NCI-H510A (cell line): ENCODE measurements at regions not wholly inside any gene's neighbourhood (a gene's known extent, or its start where the extent isn't known, plus 50 kb on each side); places are given as distances from the start of the nearest gene placed in this dataset.
"Not testable (repeated sequence)": the region's sequence is repeated elsewhere in the genome, so short reads cannot be mapped to it uniquely, and the experiment has no call there.

Experiments
- DNase-seq: peaks from one replicate; lab custom pipeline; 2025; lab: John Stamatoyannopoulos, UW

DNA sequence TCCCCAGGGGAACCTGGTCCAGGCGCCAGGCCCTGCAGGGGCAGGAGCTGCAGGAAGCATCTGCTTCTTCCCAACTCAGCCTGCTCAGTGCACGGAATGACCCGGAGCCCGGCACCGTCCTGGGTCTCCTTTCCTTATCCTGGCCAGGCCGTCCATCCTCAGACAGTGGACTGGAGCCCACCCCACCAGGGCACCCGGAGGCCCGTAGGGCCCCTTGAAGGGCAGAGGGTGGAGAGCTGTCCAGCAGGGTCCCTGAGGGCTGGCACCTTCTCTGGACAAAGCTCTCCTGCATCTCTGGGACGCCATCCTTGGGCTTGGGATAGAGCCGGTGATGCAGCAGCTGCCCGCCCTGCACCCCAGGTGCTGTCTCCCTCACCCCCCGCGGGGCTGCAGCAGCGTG, 207.9 kb downstream of the TMEM121 start:
- not testable (repeated sequence) for DNase-seq

DNA sequence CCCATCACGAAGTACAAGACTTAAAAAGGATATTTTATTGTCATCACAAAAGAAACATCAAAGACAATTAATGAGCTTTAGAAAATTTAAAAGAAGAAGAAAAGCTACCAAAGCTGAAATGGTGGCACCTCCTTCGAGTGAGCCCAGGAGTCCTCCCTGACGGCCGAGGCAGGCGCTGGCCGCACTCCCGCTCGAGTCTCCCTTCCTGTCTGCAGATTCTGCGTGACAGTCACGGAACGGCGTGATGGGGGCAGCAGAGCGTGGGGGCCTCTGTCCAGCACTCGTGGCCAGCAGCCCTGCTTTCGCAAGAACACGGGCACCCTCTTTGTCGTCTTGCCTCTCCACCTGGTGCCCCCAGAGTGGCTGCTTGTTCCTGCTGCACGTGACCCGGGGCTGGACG, 209.9 kb downstream of the TMEM121 start:
- DNase-seq = not testable (repeated sequence)

DNA sequence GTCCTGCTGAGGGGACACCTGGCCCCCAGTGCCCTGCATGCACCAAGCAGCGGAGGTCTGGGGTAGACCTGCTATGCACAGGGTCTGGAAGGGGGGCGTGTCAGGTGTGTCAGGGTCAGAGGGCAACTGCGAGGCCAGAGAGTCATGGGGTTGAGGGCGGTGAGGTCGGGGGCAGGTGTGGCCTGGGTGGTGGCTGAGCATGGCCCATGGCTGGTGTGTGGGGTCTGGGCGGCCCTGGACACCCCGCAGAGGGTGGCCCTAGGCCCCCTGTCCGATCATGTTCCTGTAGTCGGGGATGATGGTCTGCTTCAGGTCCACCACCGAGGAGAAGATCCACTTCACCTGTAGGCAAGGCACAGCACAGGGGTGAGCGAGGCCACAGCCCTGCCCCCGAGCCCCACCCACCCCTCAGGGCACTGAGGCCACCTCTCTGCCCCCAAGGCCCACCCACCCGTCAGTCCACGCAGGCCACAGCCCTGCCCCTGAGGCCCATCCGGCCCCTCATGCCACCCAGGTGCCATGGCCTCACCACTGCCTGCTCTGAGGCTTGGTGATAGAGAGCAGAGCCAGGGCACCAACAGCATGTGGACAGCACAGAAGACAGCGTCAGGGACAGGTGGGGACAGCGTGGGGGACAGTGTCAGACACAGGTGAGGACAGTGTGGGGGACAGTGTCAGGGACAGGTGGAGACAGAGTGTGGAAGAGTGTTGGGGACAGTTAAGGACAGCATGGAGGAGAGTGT, 211.3 kb downstream of the TMEM121 start:
- no peak for DNase-seq

DNA sequence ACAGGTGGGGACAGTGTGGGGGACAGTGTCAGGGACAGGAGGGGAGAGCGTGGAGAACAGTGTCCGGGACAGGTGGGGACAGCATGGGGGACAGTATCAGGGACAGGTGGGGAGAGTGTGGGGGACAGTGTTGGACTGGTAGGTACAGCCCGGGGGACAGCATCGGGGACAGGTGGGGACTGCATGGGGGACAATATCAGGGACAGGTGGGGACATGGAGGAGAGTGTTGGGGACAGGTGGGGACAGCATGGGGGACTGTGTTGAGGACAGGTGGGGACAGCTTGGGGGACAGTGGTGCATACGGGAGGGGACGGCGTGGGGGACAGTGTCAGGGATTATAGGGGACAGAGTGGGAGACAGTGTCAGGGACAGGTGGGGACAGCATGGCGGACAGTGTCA, 212.3 kb downstream of the TMEM121 start:
- DNase-seq = no peak

DNA sequence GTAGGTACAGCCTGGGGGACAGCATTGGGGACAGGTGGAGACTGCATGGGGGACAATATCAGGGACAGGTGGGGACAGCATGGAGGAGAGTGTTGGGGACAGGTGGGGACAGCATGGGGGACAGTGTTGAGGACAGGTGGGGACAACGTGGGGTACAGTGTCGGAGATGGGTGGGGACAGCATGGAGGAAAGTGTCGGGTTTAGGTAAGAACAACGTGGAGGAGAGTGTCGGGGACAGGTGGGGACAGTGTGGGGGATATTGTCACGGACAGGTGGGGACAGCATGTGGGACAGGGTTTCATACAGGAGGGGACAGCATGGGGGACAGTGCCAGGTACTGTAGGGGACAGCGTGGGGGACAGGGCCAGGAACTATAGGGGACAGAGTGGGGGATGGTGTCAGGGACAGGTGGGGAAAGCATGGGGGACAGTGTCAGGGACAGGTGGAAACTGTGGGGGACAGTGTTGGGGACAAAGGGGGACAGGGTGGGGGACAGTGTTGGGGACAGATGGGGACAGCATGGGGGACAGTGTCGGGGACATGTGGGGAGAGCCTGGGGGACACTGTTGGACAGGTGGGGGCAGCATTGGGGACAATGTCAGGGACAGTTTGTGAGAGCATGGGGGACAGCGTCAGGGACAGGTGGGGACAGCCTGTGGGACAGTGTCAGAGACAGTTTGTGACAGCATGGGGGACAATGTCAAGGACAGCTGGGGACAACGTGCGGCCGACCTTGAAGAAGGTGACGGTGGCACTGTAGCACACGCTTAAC, 213.1 kb downstream of the TMEM121 start:
- DNase-seq = no peak

DNA sequence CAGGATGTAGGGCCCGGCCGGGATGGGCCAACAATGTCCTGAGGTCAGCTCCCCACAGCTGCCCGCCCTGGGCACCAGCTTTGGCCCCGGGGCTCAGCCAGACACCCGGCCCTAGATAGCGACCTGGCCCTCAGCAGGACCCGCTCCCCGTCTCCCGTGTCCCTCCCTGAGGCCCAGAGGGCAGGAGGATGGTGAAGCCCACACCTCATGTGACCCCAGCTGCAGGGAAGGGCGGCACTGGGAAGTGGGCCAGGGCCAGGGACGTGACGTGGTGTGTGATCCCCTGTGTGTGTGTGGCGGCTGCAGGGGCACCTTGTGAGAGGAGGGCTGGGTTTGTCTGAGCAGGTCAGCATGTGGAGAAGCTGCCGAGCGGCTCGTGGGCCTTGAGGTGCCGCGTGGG, 213.9 kb downstream of the TMEM121 start:
- DNase-seq = not testable (repeated sequence)

DNA sequence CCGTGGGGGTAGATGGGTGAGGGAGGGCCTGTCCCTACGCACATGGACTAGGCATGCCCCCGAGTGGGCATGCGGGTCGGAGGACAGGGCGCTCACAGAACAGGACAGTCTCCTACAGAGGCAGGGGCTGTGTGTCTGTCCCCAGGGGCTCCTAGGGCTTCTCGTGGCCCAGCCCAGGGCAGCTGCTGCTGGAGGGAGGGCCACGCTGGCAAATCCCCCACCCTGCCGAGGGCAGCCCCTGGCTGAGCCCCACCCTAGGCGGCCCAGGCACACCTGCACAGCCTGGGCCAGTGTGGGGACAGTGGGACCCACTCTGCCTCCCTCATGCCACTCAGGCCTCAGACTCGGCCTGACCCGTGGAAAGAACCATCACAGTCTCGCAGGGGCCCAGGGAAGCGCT, 214.6 kb downstream of the TMEM121 start:
- not testable (repeated sequence) for DNase-seq

DNA sequence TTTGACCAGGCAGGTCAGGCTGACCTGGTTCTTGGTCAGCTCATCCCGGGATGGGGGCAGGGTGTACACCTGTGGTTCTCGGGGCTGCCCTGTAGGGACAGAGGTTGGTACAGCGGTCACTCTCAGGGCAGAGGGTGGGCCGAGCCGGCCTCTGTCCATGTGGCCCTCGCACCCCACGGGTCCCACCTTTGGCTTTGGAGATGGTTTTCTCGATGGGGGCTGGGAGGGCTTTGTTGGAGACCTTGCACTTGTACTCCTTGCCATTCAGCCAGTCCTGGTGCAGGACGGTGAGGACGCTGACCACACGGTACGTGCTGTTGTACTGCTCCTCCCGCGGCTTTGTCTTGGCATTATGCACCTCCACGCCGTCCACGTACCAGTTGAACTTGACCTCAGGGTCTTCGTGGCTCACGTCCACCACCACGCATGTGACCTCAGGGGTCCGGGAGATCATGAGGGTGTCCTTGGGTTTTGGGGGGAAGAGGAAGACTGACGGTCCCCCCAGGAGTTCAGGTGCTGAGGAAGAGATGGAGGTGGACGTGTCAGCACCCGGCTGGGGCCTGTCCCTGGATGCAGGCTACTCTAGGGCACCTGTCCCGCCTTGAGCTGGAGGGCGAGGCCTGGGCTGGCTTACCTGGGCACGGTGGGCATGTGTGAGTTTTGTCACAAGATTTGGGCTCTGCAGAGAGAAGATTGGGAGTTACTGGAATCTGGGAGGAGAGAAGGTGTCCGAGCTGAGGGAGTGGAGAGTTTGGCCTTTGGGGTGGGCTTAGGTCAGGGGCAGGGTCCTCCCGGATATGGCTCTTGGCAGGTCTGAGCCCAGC, 215.5 kb downstream of the TMEM121 start:
- not testable (repeated sequence) for DNase-seq

DNA sequence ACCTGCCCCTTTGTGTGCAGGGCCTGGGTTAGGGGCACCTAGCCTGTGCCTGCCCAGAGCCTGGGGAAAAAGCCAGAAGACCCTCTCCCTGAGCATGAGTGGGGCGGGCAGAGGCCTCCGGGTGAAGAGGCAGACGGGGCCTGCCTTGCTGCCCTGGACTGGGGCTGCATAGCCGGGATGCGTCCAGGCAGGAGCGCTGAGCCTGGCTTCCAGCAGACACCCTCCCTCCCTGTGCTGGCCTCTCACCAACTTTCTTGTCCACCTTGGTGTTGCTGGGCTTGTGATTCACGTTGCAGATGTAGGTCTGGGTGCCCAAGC, 216.1 kb downstream of the TMEM121 start:
- no peak for DNase-seq

DNA sequence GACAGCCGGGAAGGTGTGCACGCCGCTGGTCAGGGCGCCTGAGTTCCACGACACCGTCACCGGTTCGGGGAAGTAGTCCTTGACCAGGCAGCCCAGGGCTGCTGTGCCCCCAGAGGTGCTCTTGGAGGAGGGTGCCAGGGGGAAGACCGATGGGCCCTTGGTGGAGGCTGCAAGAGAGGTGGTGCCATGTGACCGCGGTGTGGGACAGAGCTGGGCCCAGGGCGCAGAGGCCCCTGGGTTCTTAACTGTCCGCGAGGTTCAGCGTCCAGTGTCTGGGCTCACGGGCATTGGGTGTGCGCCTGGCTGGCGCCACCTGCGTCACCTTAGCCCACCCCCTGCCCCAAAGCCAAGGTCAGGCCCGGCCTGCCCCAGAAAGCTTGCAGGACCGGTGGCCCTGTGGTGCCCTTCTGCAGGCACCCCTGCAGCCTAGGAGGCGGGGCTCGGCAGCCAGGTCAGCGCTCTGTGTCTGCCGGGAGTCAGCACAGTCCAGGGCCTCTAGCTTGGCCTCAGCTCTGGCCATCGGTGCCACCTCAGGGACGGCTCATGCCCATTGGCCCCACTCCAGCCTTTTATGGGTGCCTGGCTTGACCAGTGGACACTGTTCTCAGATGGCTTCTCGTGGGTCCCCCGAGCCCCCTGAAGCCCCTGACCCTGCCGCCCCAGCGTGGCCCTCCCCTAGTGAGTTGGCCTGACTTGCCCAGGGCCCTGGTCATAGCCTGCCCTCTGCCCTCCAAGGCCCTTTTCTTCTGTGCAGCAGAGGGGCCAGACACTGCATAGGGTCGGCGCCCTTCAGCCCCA, 216.7 kb downstream of the TMEM121 start:
- not testable (repeated sequence) for DNase-seq

DNA sequence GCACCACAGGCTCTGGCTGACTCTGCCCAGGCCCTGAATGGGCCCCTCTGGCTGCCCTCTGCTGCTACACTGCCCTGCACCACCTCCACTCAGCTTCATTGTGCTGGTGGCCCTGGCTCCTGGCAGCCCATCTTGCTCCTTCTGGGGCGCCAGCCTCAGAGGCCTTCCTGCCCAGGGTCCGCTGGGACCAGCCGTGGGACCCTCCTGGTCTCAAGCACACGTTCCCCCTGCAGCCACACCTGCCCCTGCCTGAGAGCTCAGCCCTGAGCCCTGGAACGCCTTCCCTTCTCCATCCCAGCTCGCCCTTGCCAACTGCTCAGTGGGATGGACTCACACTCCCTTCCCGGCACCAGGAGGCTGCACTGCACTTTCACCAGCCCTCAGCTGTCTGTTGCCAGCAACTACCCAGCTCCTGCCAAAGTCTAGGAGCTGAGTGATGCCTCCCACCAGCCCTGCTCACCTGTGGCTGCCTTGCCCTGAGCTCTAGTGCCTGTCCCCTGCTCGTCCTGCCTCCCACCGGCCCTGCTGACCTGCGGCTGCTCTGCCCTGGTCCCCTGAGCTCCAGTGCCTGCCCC, 217.9 kb downstream of the TMEM121 start:
- DNase-seq = not testable (repeated sequence)

DNA sequence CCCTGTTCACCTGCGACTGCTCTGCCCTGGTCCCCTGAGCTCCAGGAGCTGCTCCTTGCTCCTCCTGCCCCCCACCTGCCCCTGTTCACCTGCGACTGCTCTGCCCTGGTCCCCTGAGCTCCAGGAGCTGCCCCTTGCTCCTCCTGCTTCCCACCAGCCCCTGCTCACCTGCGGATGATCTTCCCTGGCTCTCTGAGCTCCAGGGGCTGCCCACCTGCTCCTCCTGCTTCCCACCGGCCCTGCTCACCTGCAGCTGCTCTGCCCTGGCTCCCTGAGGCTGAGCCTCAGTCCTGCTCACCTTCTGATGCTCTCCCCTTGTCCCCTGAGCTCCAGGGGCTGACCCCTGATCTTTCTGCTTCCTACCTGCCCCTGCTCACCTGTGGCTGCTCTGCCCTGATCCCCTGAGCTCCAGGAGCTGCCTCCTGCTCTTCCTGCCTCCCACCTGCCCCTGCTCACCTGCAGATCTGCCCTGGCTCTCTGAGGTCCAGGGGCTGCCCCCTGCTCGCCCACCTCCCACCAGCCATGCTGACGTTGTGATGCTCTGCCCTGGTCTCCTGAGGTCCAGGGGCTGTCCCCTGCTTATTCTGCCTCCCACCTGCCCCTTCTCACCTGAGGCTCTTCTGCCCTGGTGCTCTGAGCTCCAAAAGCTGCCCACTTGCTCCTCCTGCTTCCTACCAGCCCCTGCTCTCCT, 219.2 kb downstream of the TMEM121 start:
- no peak for DNase-seq

DNA sequence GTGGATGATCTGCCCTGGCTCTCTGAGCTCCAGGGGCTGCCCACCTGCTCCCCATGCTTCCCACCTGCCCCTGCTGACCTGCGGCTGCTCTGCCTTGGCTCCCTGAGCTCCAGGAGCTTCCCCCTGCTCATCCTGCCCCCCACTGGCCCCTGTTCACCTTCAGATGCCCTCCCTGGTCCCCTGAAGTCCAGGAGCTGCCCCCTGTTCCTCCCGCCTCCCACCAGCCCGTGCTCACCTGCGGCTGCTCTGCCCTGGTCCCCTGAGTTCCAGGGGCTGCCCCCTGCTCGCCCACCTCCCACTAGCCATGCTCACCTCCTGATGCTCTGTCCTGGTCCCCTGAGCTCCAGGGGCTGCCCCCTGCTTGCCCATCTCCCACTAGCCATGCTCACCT, 219.7 kb downstream of the TMEM121 start:
- DNase-seq = no peak

DNA sequence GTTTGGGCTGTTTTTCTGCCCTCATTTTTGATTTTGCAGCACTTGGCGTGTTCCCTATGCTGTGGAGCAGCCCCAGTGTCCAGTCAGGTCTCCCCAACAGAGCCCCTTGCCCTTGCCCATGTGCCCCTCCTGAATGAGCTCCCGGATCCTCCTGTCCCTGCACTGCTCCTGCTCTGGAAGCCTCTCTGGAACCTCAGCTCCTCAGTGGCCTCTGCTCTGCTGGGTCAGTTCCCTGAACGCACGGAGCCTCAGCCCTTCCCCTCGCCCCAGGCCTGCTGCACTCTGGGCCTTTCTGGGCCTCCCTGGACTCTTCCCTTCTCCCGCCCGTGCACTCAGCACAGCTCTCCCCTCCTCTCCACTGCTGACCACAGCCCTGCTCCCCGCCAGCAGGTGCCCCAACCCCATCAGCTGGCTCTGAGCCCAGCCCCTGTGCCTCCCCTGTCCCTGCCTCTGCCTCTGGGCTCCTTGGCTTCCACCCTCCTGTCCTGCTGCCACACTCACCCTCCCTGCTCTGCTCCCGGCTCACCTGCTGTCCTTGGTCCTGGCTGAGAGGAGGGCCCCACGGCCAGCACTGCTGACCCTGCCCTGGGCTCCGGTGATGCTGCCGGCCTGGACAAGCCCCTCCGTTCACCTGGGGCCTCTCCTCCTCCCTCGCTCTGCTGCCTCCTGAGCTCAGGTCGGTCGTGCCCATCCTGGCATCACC, 220.6 kb downstream of the TMEM121 start:
- DNase-seq = not testable (repeated sequence)

DNA sequence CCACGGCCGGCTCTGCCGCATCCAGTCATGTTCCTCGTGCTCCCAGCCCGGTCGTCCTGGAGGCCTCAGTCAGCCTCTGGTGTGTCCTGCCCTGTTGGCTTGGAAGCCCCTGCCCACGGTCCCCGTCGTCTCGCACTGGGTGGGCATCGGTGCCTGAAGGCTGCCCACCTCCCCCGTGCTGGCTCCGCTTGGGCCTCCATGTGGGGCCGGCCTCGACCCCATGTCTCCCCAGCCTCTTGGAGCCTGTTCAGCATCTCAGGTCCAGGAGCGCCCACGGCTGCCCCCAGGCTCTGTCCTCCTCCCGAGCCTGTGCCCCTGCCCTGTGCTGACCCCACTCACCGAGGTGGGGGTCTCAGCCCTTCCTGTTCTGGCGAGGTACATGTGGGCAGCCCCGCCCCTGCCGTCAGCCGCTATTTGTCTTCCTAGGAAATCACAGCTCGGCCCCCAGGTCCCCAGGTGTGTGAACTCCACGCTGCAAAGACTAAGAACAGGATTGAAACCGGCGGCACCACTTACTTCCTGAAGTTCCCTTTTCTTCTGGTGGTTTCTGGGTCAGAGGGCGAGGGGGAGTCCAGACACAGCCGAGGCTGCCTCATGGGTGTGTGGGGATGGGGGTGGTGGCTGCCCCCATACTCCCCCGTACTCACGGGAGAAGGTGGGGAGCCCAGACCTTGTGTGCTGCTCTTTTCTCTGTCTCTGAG, 221.3 kb downstream of the TMEM121 start:
- DNase-seq = not testable (repeated sequence)

DNA sequence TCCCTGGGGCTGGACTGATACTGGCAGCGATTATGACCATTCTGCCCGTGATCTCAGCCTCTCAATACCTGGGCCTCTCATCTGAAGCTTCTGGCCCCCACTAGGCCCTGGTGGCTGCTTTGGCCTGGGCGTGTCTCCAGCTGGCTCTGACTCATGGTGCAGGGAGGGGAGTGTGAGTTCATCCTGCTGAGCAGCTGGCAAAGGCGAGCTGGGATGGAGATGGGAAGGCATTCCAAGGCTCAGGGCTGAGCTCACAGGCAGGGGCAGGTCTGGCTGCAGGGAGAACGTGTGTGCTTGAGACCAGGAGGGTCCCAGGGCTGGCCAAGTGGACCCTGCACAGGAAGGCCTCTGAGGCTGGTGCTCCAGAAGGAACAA, 221.8 kb downstream of the TMEM121 start:
- DNase-seq = no peak

DNA sequence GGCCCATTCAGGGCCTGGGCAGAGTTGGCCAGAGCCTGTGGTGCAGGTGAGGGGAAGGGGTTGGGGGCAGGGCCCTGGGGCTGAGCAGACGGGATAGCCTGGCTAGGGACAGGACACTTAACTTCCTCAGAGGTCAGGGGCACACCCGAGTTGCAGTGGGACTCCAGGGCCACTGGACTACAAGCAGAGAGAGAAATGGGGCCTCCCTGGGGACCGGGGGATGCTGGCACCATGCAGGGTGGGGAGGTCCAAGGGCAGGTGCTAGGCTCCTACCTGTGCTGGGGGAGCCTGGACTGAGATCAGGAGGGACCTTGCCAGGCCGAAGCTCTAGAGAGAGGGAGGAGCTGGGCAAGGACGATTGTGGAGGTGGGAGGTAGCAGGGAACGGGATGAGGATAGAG, 222.3 kb downstream of the TMEM121 start:
- not testable (repeated sequence) for DNase-seq

DNA sequence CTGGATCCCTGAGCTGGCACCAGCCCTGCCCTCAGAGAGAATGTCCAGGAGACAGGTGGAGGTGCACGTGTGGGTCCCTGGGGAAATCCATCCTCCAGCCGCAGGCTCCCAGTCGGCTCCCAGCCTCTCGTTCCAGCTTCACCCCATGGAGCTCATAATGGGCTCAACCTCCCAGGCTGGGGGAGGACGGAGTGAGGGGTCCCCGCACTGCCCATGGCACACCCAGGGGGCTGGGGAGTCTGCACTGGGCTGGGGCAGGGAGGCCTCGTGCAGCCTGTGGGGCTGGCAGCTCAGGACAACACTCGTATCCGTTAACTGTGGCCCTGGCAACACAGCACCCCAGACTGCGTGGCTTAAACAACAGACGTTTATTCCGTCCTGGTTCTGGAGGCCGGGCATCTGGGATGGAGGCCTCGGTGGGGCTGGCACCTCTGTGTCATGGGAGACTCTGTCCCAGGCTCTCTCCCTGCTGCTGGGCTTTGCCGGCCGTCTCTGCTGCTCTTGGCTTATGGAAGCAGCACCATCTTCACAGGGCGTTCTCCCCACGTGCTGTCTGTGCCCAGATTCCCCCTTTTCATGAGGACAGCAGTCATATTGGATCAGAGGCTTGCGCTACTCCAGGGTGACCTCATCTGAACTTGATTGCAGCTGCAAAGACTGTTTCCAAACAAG, 223.6 kb downstream of the TMEM121 start:
- DNase-seq = not testable (repeated sequence)

DNA sequence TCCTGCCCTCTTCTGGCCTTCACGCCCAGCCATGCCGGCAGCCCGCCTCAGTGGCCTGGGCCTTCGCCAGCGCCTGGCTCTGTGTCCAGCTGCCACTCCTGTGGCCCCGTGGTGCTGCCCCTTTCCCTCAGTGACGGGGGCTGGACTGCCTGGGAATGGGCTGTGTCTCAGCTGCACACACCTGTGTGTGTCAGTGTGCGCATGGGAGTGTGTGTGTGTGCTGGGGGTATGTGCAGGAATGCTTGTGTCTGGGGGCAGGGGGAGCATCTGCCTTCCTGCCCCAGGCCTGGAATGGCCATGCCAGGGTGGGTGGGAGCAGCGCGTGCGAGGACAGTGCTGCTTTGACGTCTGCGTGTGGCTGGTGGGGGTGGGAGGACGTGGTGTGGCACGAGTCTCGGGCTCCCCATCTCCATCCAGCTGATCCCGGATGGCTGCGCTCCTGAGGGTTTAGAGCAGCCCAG, 224.9 kb downstream of the TMEM121 start:
- DNase-seq = not testable (repeated sequence)
